ENCODE measurements at regions not wholly inside any gene's neighbourhood (a gene's known extent, or its start where the extent isn't known, plus 50 kb on each side); places are given as distances from the start of the nearest gene placed in this dataset.

- Histone ChIP-seq H3K9me3 (ENCODE audit: severe bottlenecking) (peaks cover 3% of the 10 kb centered on the region), H3K36me3 (ENCODE audit: low read depth) (no peaks in the 10 kb centered on the region), H3K4me3 (ENCODE audit: severe bottlenecking) (no peak overlapping the region), H3K27ac (ENCODE audit: poor library complexity, severe bottlenecking) (no peak overlapping the region), H3K27me3 (ENCODE audit: insufficient read depth, poor library complexity, severe bottlenecking) (no peaks in the 10 kb centered on the region), H3K4me1 (ENCODE audit: insufficient read depth, poor library complexity, severe bottlenecking) (peaks cover 10% of the 10 kb centered on the region)
- DNase-seq (ENCODE audit: low spot score), result no peak
- TF ChIP-seq CTCF (IDR thresholded peaks at IDR 0.05; ENCODE audit: poor library complexity, severe bottlenecking), result no peak
- no peak for ATAC-seq (ENCODE audit: low read depth)
Observed at GRCh38 chr3:71854096-71854495, 69.1 kb upstream of the PROK2 start.

- Histone ChIP-seq H3K4me1 (ENCODE audit: insufficient read depth, poor library complexity, severe bottlenecking) (peaks cover 10% of the 10 kb centered on the region), H3K27ac (ENCODE audit: poor library complexity, severe bottlenecking) (no peak overlapping the region), H3K27me3 (ENCODE audit: insufficient read depth, poor library complexity, severe bottlenecking) (no peaks in the 10 kb centered on the region), H3K36me3 (ENCODE audit: low read depth) (no peaks in the 10 kb centered on the region), H3K4me3 (ENCODE audit: severe bottlenecking) (no peak overlapping the region), H3K9me3 (ENCODE audit: severe bottlenecking) (peaks cover 5% of the 10 kb centered on the region)
- DNase-seq (ENCODE audit: low spot score) (no peak), ATAC-seq (ENCODE audit: low read depth) (no peak)
- TF ChIP-seq CTCF (IDR thresholded peaks at IDR 0.05; ENCODE audit: poor library complexity, severe bottlenecking), result no peak
Observed at GRCh38 chr3:71851878-71852277, 66.9 kb upstream of the PROK2 start.

- H3K27ac ChIP-seq (ENCODE audit: poor library complexity, severe bottlenecking), result no peak overlapping the region
- no peaks in the 10 kb centered on the region for H3K36me3 ChIP-seq (ENCODE audit: low read depth)
- H3K27me3 ChIP-seq (ENCODE audit: insufficient read depth, poor library complexity, severe bottlenecking), result no peaks in the 10 kb centered on the region
- H3K4me1 ChIP-seq (ENCODE audit: insufficient read depth, poor library complexity, severe bottlenecking), result peaks cover 10% of the 10 kb centered on the region
- no peak overlapping the region for H3K4me3 ChIP-seq (ENCODE audit: severe bottlenecking)
- peaks cover 5% of the 10 kb centered on the region for H3K9me3 ChIP-seq (ENCODE audit: severe bottlenecking)
- ATAC-seq (ENCODE audit: low read depth) (no peak), DNase-seq (ENCODE audit: low spot score) (no peak)
- no peak for TF ChIP-seq CTCF (IDR thresholded peaks at IDR 0.05; ENCODE audit: poor library complexity, severe bottlenecking)
Observed at GRCh38 chr3:71850654-71851053, 65.7 kb upstream of the PROK2 start.

- H3K36me3 ChIP-seq (ENCODE audit: low read depth), result no peaks in the 10 kb centered on the region
- H3K27ac ChIP-seq (ENCODE audit: poor library complexity, severe bottlenecking), result no peak overlapping the region
- H3K4me3 ChIP-seq (ENCODE audit: severe bottlenecking), result no peak overlapping the region
- TF ChIP-seq CTCF (IDR thresholded peaks at IDR 0.05; ENCODE audit: poor library complexity, severe bottlenecking), result no peak
- peaks cover 10% of the 10 kb centered on the region for H3K4me1 ChIP-seq (ENCODE audit: insufficient read depth, poor library complexity, severe bottlenecking)
- H3K9me3 ChIP-seq (ENCODE audit: severe bottlenecking), result peaks cover 5% of the 10 kb centered on the region
- DNase-seq (ENCODE audit: low spot score) (no peak), ATAC-seq (ENCODE audit: low read depth) (peak; percentile 95)
- H3K27me3 ChIP-seq (ENCODE audit: insufficient read depth, poor library complexity, severe bottlenecking), result no peaks in the 10 kb centered on the region
Observed at GRCh38 chr3:71849681-71850080, 64.7 kb upstream of the PROK2 start.

GRCh38 chr3:71847794-71848193 is 62.8 kb upstream of the PROK2 start:
- no peak for ATAC-seq (ENCODE audit: low read depth)
- DNase-seq (ENCODE audit: low spot score), result no peak

More at GRCh38 chr3:71847794-71848193, 62.8 kb upstream of the PROK2 start:
- Histone ChIP-seq H3K36me3 (ENCODE audit: low read depth) (no peaks in the 10 kb centered on the region), H3K27ac (ENCODE audit: poor library complexity, severe bottlenecking) (no peak overlapping the region), H3K9me3 (ENCODE audit: severe bottlenecking) (peaks cover 5% of the 10 kb centered on the region), H3K4me1 (ENCODE audit: insufficient read depth, poor library complexity, severe bottlenecking) (peaks cover 10% of the 10 kb centered on the region), H3K27me3 (ENCODE audit: insufficient read depth, poor library complexity, severe bottlenecking) (no peaks in the 10 kb centered on the region), H3K4me3 (ENCODE audit: severe bottlenecking) (no peak overlapping the region)
- TF ChIP-seq CTCF (IDR thresholded peaks at IDR 0.05; ENCODE audit: poor library complexity, severe bottlenecking), result no peak
